HCT116 (cell line): ENCODE measurements at regions not wholly inside any gene's neighbourhood (a gene's known extent, or its start where the extent isn't known, plus 50 kb on each side); places are given as distances from the start of the nearest gene placed in this dataset.

Source experiments
- ATF3 ChIP-seq: IDR thresholded peaks from 2 replicates; pipeline ENCODE4 v1.6.1; 2012
- CTCF ChIP-seq, 3 experiments: fragments of 200-600 bp in 1 of 3; sonication (generic) in 1 of 3; IDR thresholded peaks in 2 of 3; conservative IDR thresholded peaks in 1 of 3; 2 replicates each; pipeline ENCODE4 v1.5.1; 2012 to 2017; ENCODE audit warnings: low read depth in 2 of 3, low read length in 2 of 3, antibody characterized with exemption in 1 of 3, borderline replicate concordance in 1 of 3, control low read depth in 1 of 3, mild to moderate bottlenecking in 1 of 3, mixed read lengths in 1 of 3, mixed run types in 1 of 3, moderate library complexity in 1 of 3; ENCODE audit not compliant: insufficient read depth in 1 of 3
- EZH2phosphoT487 ChIP-seq: fragments of 200-600 bp; IDR thresholded peaks from 2 replicates; pipeline ENCODE4 v1.6.1; 2018; ENCODE audit warnings: antibody characterized with exemption, borderline replicate concordance
- MAX ChIP-seq: IDR thresholded peaks from 2 replicates; pipeline ENCODE4 v1.6.1; 2012
- POLR2A ChIP-seq: IDR thresholded peaks from 2 replicates; pipeline ENCODE4 v1.7.0; 2011; ENCODE audit warnings: borderline replicate concordance; ENCODE audit not compliant: insufficient read depth, insufficient read length; ENCODE audit errors: extremely low read depth
- REST ChIP-seq: IDR thresholded peaks from 2 replicates; pipeline ENCODE4 v1.6.1; 2012; ENCODE audit warnings: low read depth
- SP1 ChIP-seq: IDR thresholded peaks from 2 replicates; pipeline ENCODE4 v1.6.1; 2012; ENCODE audit warnings: low read depth
- TCF7L2 ChIP-seq: IDR thresholded peaks from 2 replicates; pipeline ENCODE4 v1.7.0; 2011; ENCODE audit warnings: borderline replicate concordance, inconsistent platforms; ENCODE audit not compliant: insufficient read depth, insufficient read length; ENCODE audit errors: extremely low read depth
- YY1 ChIP-seq: IDR thresholded peaks from 2 replicates; pipeline ENCODE4 v1.6.1; 2011; ENCODE audit warnings: low read length, low read depth, moderate library complexity, mild to moderate bottlenecking; ENCODE audit not compliant: insufficient replicate concordance; ENCODE audit errors: extremely low read depth
- ZFX ChIP-seq: fragments of 450-650 bp; IDR thresholded peaks from 2 replicates; pipeline ENCODE4 v1.6.1; 2017

GRCh38 chr2:52779446-52779845, 988.2 kb upstream of the CHAC2 start:
- TF ChIP-seq CTCF (IDR thresholded peaks at IDR 0.05 in 2 of 3, conservative IDR thresholded peaks at IDR 0.05 in 1 of 3; ENCODE audit: borderline replicate concordance in 1 of 3, insufficient read depth in 1 of 3, low read depth in 2 of 3, low read length in 2 of 3) (no peak), MAX (no peak), SP1 (no peak), EZH2phosphoT487 (no peak), ZFX (no peak), YY1 (no peak), POLR2A (no peak), REST (no peak), TCF7L2 (no peak), ATF3 (no peak)
